HepG2 (cell line): ENCODE measurements at regions not wholly inside any gene's neighbourhood (a gene's known extent, or its start where the extent isn't known, plus 50 kb on each side); places are given as distances from the start of the nearest gene placed in this dataset.

Experiments
- ATAC-seq: fragments of 200-7000 bp; cut with Tn5 transposase; 3 replicates; pipeline ENCODE4 v1.9.1; 2020; ENCODE audit warnings: mild to moderate bottlenecking, moderate library complexity
- BruUV-seq: library from RNA; stranded (reverse); fragments of 400-500 nt; replicated peaks from 2 replicates; lab custom pipeline; 2021; lab: Mats Ljungman, UMichigan
- CTCF ChIA-PET: fragments of 300-600 bp; formaldehyde crosslinking; extraction: SDS; loops from one replicate; lab custom pipeline; 2021; ENCODE audit warnings: low total read pairs, inconsistent platforms, low intra/inter-chr PET ratio; lab: Yijun Ruan, JAX
- POLR2A ChIA-PET: fragments of 350-600 bp; sonication (Branson Sonifier 250); formaldehyde crosslinking; loops from one replicate; lab custom pipeline; 2020; ENCODE audit warnings: antibody characterized with exemption, inconsistent platforms; lab: Yijun Ruan, JAX
- DNase-seq: peaks from one replicate; pipeline ENCODE4 v3.0.0-alpha.2; 2015; ENCODE audit warnings: low spot score
- FAIRE-seq: peaks from 3 replicates; lab custom pipeline; 2011; peaks lifted over from hg19 to GRCh38; lab: Jason Lieb, UNC
- H2AFZ ChIP-seq: one replicate; pipeline ENCODE4 v1.6.1; 2011; ENCODE audit warnings: low read length, inconsistent platforms
- H3K27ac ChIP-seq: fragments of 300-600 bp; 3 replicates; pipeline ENCODE4 v1.8.0; 2011; ENCODE audit warnings: mixed run types, mild to moderate bottlenecking, mixed read lengths, low read length, inconsistent platforms; ENCODE audit not compliant: insufficient read depth; ENCODE audit errors: extremely low read length
- H3K27me3 ChIP-seq, 2 experiments: fragments of 200-600 bp in 1 of 2; 2 replicates in 1 of 2; 3 replicates in 1 of 2; pipeline versions ENCODE4 v1.6.0 to v1.8.0; 2011; ENCODE audit warnings: low read length in 2 of 2, mild to moderate bottlenecking in 2 of 2, moderate library complexity in 2 of 2, inconsistent platforms in 1 of 2; ENCODE audit not compliant: insufficient read depth in 2 of 2, control insufficient read depth in 1 of 2
- H3K36me3 ChIP-seq, 2 experiments: fragments of 200-600 bp in 1 of 2; replicated peaks in 1 of 2; 2 replicates in 1 of 2; 3 replicates in 1 of 2; pipeline versions ENCODE4 v1.5.1 to v1.8.0; 2011; ENCODE audit warnings: low read length in 2 of 2, inconsistent platforms in 1 of 2; ENCODE audit not compliant: insufficient read depth in 2 of 2, control insufficient read depth in 1 of 2
- H3K4me1 ChIP-seq: 2 replicates; pipeline ENCODE4 v1.5.1; 2012; ENCODE audit warnings: low read length, inconsistent platforms; ENCODE audit not compliant: insufficient read depth
- H3K4me2 ChIP-seq: 2 replicates; pipeline ENCODE4 v1.6.0; 2011; ENCODE audit warnings: low read depth, low read length, inconsistent platforms
- H3K4me3 ChIP-seq, 3 experiments: fragments of 200-600 bp in 1 of 3; sonication (generic), shearing (Covaris generic) in 1 of 3; replicated peaks in 1 of 3; 2 replicates each; pipeline ENCODE4 v1.5.1; 2011 to 2016; ENCODE audit warnings: low read length in 3 of 3, inconsistent platforms in 2 of 3, low read depth in 2 of 3, mild to moderate bottlenecking in 2 of 3, control low read depth in 1 of 3, mixed read lengths in 1 of 3; ENCODE audit not compliant: insufficient read depth in 1 of 3
- H3K79me2 ChIP-seq: one replicate; pipeline ENCODE4 v1.6.1; 2011; ENCODE audit warnings: low read length, inconsistent platforms; ENCODE audit not compliant: insufficient read depth
- H3K9ac ChIP-seq: 2 replicates; pipeline ENCODE4 v1.6.0; 2011; ENCODE audit warnings: mild to moderate bottlenecking, low read depth, low read length, inconsistent platforms; ENCODE audit not compliant: insufficient read depth
- H3K9me3 ChIP-seq: 2 replicates; pipeline ENCODE4 v1.5.1; 2012; ENCODE audit warnings: mild to moderate bottlenecking, low read length
- H4K20me1 ChIP-seq: 2 replicates; pipeline ENCODE4 v1.6.0; 2011; ENCODE audit warnings: inconsistent platforms, mild to moderate bottlenecking, low read length, moderate library complexity; ENCODE audit not compliant: insufficient read depth
- ARNT ChIP-seq: fragments of 450-650 bp; IDR thresholded peaks from 2 replicates; pipeline ENCODE4 v1.6.1; 2017
- CENPT ChIP-seq: sonication (generic); formaldehyde crosslinking; IDR thresholded peaks from 2 replicates; pipeline ENCODE4 v1.8.0; 2022; ENCODE audit warnings: low read depth, mild to moderate bottlenecking, moderate library complexity, missing genetic modification reagents
- CHCHD3 ChIP-seq: sonication (generic); formaldehyde crosslinking; IDR thresholded peaks from 2 replicates; pipeline ENCODE4 v1.8.0; 2022; ENCODE audit warnings: mild to moderate bottlenecking, missing genetic modification reagents, moderate library complexity
- FOXM1 ChIP-seq: sonication (generic); formaldehyde crosslinking; IDR thresholded peaks from 2 replicates; pipeline ENCODE4 v1.5.0; 2020; ENCODE audit warnings: missing genetic modification reagents
- HOXD1 ChIP-seq: sonication (generic); formaldehyde crosslinking; IDR thresholded peaks from 2 replicates; pipeline ENCODE4 v1.5.0; 2020; ENCODE audit warnings: missing genetic modification reagents
- RXRA ChIP-seq: sonication (generic); formaldehyde crosslinking; IDR thresholded peaks from 2 replicates; pipeline ENCODE4 v1.5.1; 2020; ENCODE audit warnings: missing genetic modification reagents
- SOX5 ChIP-seq: IDR thresholded peaks from 2 replicates; pipeline ENCODE4 v1.6.1; 2016; ENCODE audit warnings: borderline replicate concordance
- ZNF205 ChIP-seq: IDR thresholded peaks from 2 replicates; pipeline ENCODE4 v1.6.1; 2018; ENCODE audit warnings: missing biosample characterization, missing genetic modification reagents
- ZNF572 ChIP-seq: sonication (generic); formaldehyde crosslinking; IDR thresholded peaks from 2 replicates; pipeline ENCODE4 v1.5.1; 2020; ENCODE audit warnings: mild to moderate bottlenecking, missing genetic modification reagents
- ZNF792 ChIP-seq: IDR thresholded peaks from 2 replicates; pipeline ENCODE4 v1.6.1; 2016
- ZSCAN22 ChIP-seq: sonication (generic); formaldehyde crosslinking; IDR thresholded peaks from 2 replicates; pipeline ENCODE4 v1.4.0; 2020; ENCODE audit warnings: mild to moderate bottlenecking, missing genetic modification reagents
- WGBS: methylation state at CpG from one replicate; pipeline ENCODE4 v1.1.6; 2017; ENCODE audit warnings: low lambda C conversion rate; 5-methylcytosine and 5-hydroxymethylcytosine counted together
- in situ Hi-C: cut with HindIII; loops from 2 replicates; pipeline ENCODE4 v1.10.0; 2017; ENCODE audit warnings: low pct_unique_long_range_greater_than_20kb; ENCODE audit not compliant: extremely low pct_ligation_motif_present
- intact Hi-C: fragments of 100-400 bp; cut with micrococcal nuclease; formaldehyde crosslinking; loops from one replicate; pipeline ENCODE4 v1.10.0; 2022; ENCODE audit not compliant: unreplicated experiment
- TF ChIP-seq, protein P1 (sequence below): sonication (generic); formaldehyde crosslinking; IDR thresholded peaks from 2 replicates; pipeline ENCODE4 v1.8.0; 2022; ENCODE audit warnings: mild to moderate bottlenecking, missing genetic modification reagents, moderate library complexity
- TF ChIP-seq, protein P2 (sequence below): IDR thresholded peaks from 2 replicates; pipeline ENCODE4 v1.6.1; 2016; ENCODE audit warnings: missing compliant biosample characterization, missing genetic modification reagents, borderline replicate concordance
- TF ChIP-seq, protein P3 (sequence below): IDR thresholded peaks from 2 replicates; pipeline ENCODE4 v1.6.1; 2018; ENCODE audit warnings: missing genetic modification reagents
- TF ChIP-seq, protein P4 (sequence below): sonication (generic); formaldehyde crosslinking; IDR thresholded peaks from 2 replicates; pipeline ENCODE4 v1.4.0; 2020; ENCODE audit warnings: missing genetic modification reagents, mild to moderate bottlenecking, borderline replicate concordance
- TF ChIP-seq, protein P5 (sequence below): sonication (generic); formaldehyde crosslinking; IDR thresholded peaks from 2 replicates; pipeline ENCODE4 v1.4.0; 2020; ENCODE audit warnings: missing genetic modification reagents

DNA sequence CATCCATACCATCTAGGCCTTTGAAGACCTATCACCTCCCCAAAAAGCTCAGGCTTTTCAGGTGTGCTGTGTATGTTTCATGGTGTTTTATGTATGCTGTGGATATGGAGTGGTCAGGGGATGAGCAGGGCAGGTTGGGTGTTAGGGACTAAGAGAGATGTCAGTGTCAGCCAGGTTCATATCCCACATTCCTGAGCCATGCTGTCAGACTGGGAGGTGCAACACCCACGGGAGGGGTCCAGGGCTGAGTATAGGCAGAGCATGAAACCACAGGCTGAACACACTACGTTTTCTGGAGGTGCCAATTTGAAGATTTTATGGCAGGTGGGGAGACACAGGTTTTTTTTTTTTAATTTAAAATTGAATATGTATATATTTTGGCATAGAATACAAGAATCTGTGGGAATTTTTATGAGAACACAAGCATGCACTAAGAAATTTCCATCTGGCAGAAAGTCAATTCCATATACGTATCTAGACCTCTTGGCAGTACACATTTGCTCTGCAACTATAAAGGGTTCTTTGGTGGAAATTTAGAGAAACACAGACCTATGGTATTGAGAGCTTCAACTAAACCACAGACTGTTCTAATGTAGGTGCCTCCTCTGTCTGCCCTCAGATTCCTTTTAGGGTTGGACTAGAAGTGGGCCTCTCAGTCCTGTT, 101.9 kb upstream of the RNU6-1 start (continued):
- TF ChIP-seq RXRA (CRISPR knock-in tag) (no peak), ARNT (no peak)
- TF ChIP-seq, protein P1, sequence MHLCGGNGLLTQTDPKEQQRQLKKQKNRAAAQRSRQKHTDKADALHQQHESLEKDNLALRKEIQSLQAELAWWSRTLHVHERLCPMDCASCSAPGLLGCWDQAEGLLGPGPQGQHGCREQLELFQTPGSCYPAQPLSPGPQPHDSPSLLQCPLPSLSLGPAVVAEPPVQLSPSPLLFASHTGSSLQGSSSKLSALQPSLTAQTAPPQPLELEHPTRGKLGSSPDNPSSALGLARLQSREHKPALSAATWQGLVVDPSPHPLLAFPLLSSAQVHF = no peak

DNA sequence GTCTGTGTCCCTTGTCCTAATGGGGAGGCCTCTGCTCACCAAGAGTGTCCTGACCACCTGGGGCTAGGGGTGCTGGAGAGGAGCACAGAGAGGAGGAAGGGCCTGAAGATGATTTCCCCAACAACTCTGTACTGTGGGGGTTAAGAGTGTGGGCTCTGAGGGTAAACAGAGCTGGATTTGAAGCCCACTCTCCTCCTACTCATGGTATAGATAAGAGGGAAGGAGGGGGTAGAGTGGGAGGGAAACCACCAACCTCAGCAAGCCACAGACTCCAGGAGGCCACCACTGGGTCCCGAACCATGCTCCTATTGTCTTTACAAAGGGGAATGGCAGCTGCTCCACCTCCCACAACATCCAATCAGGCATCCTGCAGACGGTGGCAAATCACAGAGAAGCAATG, 103.6 kb upstream of the RNU6-1 start:
- no peak overlapping the region for H3K27ac ChIP-seq
- peaks cover 66% of the 10 kb centered on the region for H3K4me1 ChIP-seq
- DNase-seq = peak; percentile 29
- no peaks in the 10 kb centered on the region; a peak in 1 of 5 replicates for H3K27me3 ChIP-seq
- H3K4me3 ChIP-seq = no peak overlapping the region
- no peaks in the 10 kb centered on the region for H4K20me1 ChIP-seq
- 75% methylated on average over 1 of the region's 2 CpGs for WGBS
- BruUV-seq = no TSS peak
- H3K36me3 ChIP-seq = no peaks in the 10 kb centered on the region
- intact Hi-C loops (no loop called here), in situ Hi-C loops (no loop called here)
- no peak for FAIRE-seq
- no peak for ATAC-seq
- peaks cover 21% of the 10 kb centered on the region for H3K79me2 ChIP-seq
- ChIA-PET CTCF (no interaction called here), POLR2A (no interaction called here)
- H3K9ac ChIP-seq = no peak overlapping the region
- H3K4me2 ChIP-seq = no peak overlapping the region
- H3K9me3 ChIP-seq = no peaks in the 10 kb centered on the region
- no peak overlapping the region for H2AFZ ChIP-seq
- TF ChIP-seq, protein P2, sequence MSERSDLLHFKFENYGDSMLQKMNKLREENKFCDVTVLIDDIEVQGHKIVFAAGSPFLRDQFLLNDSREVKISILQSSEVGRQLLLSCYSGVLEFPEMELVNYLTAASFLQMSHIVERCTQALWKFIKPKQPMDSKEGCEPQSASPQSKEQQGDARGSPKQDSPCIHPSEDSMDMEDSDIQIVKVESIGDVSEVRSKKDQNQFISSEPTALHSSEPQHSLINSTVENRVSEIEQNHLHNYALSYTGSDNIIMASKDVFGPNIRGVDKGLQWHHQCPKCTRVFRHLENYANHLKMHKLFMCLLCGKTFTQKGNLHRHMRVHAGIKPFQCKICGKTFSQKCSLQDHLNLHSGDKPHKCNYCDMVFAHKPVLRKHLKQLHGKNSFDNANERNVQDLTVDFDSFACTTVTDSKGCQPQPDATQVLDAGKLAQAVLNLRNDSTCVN = no peak
- no peak for TF ChIP-seq ZNF572 (CRISPR knock-in tag)
- TF ChIP-seq HOXD1 (CRISPR knock-in tag) = no peak
- TF ChIP-seq, protein P3, sequence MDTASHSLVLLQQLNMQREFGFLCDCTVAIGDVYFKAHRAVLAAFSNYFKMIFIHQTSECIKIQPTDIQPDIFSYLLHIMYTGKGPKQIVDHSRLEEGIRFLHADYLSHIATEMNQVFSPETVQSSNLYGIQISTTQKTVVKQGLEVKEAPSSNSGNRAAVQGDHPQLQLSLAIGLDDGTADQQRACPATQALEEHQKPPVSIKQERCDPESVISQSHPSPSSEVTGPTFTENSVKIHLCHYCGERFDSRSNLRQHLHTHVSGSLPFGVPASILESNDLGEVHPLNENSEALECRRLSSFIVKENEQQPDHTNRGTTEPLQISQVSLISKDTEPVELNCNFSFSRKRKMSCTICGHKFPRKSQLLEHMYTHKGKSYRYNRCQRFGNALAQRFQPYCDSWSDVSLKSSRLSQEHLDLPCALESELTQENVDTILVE (CRISPR knock-in tag) = no peak
- TF ChIP-seq, protein P4, sequence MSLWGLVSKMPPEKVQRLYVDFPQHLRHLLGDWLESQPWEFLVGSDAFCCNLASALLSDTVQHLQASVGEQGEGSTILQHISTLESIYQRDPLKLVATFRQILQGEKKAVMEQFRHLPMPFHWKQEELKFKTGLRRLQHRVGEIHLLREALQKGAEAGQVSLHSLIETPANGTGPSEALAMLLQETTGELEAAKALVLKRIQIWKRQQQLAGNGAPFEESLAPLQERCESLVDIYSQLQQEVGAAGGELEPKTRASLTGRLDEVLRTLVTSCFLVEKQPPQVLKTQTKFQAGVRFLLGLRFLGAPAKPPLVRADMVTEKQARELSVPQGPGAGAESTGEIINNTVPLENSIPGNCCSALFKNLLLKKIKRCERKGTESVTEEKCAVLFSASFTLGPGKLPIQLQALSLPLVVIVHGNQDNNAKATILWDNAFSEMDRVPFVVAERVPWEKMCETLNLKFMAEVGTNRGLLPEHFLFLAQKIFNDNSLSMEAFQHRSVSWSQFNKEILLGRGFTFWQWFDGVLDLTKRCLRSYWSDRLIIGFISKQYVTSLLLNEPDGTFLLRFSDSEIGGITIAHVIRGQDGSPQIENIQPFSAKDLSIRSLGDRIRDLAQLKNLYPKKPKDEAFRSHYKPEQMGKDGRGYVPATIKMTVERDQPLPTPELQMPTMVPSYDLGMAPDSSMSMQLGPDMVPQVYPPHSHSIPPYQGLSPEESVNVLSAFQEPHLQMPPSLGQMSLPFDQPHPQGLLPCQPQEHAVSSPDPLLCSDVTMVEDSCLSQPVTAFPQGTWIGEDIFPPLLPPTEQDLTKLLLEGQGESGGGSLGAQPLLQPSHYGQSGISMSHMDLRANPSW = no peak
- no peak for TF ChIP-seq CENPT (CRISPR knock-in tag)
- TF ChIP-seq, protein P5, sequence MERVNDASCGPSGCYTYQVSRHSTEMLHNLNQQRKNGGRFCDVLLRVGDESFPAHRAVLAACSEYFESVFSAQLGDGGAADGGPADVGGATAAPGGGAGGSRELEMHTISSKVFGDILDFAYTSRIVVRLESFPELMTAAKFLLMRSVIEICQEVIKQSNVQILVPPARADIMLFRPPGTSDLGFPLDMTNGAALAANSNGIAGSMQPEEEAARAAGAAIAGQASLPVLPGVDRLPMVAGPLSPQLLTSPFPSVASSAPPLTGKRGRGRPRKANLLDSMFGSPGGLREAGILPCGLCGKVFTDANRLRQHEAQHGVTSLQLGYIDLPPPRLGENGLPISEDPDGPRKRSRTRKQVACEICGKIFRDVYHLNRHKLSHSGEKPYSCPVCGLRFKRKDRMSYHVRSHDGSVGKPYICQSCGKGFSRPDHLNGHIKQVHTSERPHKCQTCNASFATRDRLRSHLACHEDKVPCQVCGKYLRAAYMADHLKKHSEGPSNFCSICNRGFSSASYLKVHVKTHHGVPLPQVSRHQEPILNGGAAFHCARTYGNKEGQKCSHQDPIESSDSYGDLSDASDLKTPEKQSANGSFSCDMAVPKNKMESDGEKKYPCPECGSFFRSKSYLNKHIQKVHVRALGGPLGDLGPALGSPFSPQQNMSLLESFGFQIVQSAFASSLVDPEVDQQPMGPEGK (CRISPR knock-in tag) = no peak
- TF ChIP-seq FOXM1 (CRISPR knock-in tag) = no peak
- no peak for TF ChIP-seq ZNF205 (CRISPR knock-in tag)
- TF ChIP-seq SOX5 (CRISPR knock-in tag) = no peak
- no peak for TF ChIP-seq ZNF792 (CRISPR knock-in tag)
- TF ChIP-seq ZSCAN22 (CRISPR knock-in tag) = no peak
- TF ChIP-seq, protein P1 = no peak
- TF ChIP-seq CHCHD3 (CRISPR knock-in tag) = no peak
